HG02759 (cell line): ENCODE measurements at regions not wholly inside any gene's neighbourhood (a gene's known extent, or its start where the extent isn't known, plus 50 kb on each side); places are given as distances from the start of the nearest gene placed in this dataset.
A peak's percentile ranks its signal among the peaks of the same experiment; 100 is the strongest.

Source experiments
- ATAC-seq: cut with Tn5 transposase; IDR thresholded peaks from one replicate; pipeline ENCODE4 v1.9.1; 2021; ENCODE audit warnings: mild to moderate bottlenecking, moderate library complexity; ENCODE audit not compliant: unreplicated experiment

DNA sequence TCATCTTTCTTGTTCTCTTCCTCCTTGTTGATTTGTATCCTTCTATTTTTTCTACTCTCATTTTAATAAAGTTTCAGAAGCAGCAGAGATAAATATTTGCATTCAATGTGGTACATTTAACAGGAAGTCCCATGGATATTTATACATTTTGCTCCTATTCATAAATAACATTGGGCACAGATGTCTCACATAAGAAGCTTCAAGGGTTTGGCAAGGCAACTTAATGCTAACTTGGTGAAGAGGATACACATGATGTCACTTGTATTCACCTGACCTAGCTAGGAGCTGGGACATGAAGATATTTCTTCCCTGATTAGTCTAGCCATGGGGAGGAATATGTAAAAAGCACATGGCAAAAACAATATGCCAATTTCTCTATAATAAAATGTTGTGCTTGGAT, 65.1 kb upstream of the DUSP10 start:
- ATAC-seq, result peak; percentile 52

DNA sequence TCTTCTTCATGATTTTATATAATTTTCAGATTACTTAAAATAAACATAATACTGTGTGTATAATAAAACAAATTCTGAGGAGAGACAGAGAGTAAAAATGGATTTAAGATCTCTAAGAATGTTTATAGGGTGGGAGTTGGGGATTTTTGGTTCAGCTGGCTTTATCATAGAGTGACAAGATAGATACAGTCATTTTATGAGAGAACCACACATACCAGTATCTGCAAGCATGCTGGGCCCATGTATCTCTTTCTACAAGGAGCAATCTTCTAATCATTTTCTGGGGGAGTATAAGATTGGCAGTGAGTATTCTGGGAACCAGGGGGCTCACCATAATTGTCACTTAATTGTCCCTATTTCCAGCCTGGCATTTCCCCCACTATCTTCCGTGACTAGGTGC, 64.3 kb upstream of the DUSP10 start:
- ATAC-seq, result peak; percentile 22

- ATAC-seq, result no peak
Measured at GRCh38 chr1:221805121-221805520, 63.2 kb upstream of the DUSP10 start.

DNA sequence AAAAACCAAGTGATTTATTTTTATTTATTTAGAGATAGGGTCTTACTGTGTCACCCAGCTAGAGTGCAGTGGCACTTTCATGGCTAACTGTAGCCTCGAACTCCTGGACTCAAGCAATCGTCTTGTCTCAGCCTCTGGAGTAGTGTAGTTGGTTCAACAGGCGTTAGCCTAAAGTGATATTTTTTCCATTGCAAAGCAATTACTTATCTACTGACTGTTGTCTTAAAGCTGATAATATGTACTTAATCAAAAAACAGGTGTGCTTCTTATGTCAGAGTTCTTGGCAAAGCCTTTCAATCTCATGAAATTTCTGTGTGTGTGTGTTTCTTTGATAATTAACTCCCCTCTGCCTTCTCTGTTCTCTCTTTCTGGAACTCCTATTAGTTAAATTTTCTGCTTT, 62.4 kb upstream of the DUSP10 start:
- no peak for ATAC-seq

GRCh38 chr1:221801773-221802516, 60.1 kb upstream of the DUSP10 start:
- no peak for ATAC-seq

GRCh38 chr1:221801251-221801661, 59.4 kb upstream of the DUSP10 start:
- ATAC-seq, result peak; percentile 47

DNA sequence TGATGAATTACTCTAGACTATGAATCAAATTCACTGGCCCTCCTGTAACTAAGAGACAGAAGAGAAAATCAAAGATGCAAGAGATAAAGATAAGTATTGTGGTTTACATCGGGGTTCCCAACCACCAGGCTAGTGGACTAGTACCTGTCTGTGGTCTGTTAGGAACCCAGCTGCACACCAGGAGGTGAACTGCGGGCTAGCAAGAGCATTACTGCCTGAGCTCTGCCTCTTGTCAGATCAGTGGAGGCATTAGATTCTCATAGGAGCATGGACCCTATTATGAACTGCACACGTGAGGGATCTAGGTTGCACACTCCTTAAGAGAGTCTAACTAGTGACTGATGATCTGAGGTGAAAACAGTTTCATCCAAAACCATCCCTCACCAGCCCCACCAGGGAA, 58.9 kb upstream of the DUSP10 start:
- no peak for ATAC-seq

GRCh38 chr1:221797506-221797905, 55.6 kb upstream of the DUSP10 start:
- no peak for ATAC-seq

GRCh38 chr1:221796700-221797099, 54.8 kb upstream of the DUSP10 start:
- no peak for ATAC-seq

GRCh38 chr1:221795380-221795779, 53.5 kb upstream of the DUSP10 start:
- no peak for ATAC-seq

- ATAC-seq, result no peak
Measured at GRCh38 chr1:221794935-221795334, 53.0 kb upstream of the DUSP10 start.

DNA sequence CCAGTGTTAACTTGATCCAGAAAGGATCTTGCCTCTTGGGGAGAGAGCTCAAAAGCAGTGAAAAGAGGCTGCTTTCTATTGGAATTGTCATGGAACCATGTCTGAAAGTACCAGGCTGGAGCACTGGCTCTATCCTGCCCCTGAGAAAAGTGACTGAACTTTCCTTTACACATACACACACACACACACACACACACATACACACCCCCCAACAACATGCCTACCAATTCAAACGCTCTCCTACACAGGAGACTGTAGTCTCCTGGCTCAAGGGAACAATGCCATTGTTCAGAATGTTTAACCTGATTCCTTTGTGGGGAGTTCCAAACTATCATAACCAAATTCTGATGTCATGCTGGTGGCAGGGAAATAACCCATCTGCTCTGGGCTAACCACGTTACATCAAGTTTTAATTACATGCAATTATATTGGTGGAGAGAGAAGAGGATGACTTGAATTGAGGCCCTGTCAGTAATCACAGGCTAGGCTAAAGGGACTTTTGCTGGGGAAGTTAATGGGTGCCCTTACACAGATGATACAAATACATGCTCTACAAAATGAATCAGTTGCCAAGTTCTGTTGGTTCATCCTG, 52.3 kb upstream of the DUSP10 start:
- peak; percentile 74 for ATAC-seq

- peak; percentile 81 for ATAC-seq
Measured at GRCh38 chr1:221793439-221794078, 51.7 kb upstream of the DUSP10 start.

- no peak for ATAC-seq
Measured at GRCh38 chr1:221791846-221792245, 50.0 kb upstream of the DUSP10 start.
